ENCODE measurements at regions not wholly inside any gene's neighbourhood (a gene's known extent, or its start where the extent isn't known, plus 50 kb on each side); places are given as distances from the start of the nearest gene placed in this dataset.

DNA sequence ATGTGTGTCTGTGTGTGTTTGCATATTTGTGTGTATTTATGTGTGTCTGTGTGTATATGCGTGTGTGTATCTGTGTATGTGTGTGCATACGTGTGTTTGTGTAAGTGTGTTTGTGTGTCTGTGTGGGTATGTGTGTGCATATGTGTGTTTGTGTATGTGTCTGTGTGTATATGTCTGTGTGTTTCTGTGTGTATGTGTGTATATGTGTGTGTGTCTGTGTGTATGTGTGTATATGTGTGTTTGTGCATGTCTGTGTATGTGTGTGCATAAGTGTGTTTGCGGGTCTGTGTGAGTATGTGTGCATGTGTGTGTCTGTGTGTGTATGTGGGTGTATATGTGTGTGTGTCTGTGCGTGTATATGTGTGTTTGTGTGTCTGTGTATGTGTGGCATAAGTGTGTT, 1030.5 kb upstream of the TMEM132C start:
- no peak for DNase-seq

DNA sequence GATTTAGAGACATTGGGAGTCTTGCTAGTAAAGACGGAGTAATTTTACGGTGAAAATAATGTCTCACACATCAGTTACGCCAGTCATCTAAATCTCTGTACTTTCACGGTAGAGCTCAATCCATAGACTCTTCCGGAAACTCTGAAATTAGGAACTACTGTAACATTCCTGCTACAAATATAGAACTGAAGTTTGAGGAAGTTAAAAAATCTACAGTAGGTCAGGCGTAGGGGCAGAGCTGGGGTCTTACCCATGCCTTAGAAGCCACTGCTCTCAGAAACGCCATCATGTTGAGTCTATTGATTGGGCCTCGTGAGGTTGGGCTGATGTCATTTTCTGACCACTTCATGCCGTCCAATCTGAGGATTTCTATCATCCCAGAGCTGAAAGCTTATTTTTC, 1029.8 kb upstream of the TMEM132C start:
- no peak for DNase-seq

DNA sequence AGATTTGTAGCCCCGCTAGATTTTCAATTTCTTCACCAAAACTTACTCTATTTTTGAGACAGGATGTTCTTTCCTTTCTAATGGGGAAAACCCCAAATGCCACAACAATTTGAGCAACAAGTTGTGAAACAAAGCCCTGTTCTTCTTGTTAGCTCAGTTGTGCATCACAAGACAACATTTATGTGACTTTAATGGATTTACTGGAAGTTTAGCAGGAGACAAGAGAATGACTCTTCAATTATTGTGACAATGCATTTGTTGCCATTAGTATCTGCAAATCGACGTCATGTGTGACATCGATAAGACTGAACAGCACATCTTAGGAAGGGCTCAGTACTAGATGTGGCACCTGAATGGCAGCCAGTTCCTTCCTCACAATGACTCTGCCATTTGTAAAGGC, 1028.9 kb upstream of the TMEM132C start:
- DNase-seq: no peak

DNA sequence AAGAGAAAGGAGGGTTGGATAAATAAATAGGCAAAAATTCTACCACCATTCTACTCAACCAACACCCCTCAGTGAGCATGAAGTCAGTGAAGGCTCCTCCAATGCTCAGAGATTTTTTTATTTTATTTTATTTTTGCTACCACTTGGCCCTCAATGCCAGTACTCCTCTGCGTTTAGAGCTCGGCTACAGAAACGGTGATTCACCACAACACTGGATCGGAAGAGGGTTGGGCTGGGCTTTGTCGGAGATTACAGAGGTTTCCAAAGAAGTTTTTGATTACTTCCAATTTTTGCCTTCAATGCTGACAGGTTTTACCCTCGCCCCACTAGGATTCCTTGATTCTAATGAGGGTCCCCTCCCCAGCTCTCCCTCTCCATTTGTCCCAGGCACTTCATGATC, 1027.2 kb upstream of the TMEM132C start:
- DNase-seq: no peak

DNA sequence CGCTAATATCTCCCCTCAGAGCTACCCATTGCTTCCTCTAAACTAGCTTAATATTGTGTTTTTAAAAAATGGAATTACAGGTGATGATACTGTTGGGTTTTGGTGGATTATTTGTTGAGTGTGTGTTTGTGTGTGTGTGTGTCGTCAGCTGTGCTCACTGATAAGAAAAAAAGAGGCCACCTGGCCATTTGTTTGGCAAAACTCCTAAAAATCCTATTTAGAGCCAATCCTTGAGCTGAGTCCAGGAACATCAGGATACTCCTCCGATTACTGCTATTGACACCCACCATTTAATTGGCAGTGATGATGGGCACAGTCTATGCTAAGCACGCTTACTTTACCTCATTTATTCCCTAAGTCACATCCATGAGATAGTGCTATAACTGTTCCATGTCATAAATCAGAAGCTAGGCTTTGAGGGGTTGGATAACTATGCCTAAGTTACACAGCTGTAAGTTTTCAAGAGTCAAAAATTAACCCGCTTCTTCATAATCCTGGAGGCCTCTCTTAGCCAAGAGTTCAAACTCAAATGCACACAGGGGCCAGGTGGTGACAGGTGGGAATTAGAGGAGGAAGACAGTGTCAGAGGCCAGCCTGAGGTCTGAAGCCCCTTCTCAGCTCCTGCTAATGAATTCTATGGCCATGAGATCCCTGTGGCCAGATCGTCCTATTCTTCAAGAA, 1026.6 kb upstream of the TMEM132C start:
- DNase-seq: no peak

DNA sequence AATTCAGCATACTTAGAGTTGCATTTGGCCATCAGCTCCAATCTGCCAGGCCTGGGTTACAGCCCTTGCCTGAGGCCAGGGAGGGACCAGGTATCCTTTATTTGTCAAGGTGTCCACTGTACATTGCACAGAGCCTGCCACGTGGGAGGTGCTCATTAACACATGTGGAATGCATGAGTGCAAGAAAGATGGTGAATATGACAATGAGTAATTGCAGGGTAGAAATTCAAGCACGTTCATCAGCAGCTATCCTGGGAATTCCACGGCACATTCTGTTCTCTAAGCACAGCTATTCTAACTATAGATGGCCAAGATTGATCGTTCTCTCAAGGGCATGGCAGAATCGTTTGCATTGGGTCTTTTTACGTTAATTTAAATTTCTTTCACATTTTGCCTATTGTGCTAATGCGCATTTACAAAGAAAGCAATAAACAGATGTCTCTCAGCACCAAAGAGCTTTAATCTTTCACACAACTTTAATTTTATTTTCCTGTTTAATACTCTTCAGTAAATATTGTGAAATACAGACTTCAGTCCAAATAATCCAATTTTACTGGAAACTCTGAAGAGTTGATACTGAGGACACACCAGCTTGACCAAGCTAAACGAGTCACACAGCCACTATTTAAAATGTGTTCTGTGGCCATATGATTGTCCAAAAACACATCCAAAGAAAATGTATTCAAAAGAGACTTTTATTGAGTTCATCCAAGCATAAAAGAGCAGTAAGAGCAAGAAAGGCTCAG, 1025.7 kb upstream of the TMEM132C start:
- DNase-seq: no peak

DNA sequence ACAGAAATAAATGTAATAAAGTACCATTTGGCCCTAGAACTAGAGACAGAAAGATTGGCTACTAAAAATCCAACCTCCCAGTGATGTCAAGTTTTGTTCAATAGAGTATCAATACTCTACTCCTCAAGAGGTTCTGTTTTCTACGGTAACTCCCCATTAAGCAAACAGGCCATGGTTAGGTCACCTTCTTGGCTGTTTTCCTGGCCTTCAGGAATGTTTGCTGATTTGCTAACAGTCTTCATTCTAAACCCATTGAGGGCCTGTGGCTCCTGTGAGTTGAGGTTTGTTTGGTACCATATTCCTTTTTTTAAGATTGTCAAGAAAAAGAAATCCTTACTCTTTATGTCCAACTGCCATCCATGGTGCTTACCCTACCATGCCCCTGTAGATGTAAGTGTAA, 1022.0 kb upstream of the TMEM132C start:
- DNase-seq: no peak

DNA sequence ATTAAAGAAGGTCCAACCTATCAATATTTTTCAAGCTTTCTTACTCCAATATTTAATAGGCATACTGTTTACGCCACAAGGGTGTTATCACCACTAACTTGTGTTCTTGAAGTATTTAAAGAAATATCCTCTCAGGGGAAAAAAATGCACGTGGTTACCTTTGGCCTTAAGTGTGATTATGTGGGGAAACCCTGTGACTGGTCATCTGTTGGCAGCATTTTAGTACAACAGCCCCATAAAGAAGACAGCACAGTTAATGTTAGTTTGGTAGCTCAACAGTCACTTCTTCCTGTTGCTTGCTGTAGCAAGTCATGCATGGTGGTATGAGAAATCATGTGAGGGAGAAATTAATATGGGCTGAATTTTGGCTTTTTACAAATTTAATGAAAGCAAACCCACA, 1021.5 kb upstream of the TMEM132C start:
- no peak for DNase-seq

DNA sequence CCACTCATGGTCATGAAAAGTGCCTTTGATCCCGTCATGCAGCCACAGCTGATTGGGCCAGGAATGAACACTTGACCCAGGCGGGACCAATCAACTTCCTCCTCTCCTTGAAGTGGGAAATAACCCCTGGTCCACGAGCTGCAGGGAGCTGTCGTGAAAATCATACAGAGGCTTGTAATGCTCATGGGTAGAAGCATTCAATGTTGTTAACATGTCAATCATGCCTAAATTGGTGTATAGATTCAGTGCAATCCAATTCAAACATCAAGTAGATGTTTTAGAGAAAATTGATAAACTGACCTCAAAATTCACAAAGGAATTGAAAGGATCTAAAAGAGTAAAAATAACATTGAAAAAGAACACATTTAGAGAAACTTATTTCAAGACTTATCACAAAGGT, 1019.0 kb upstream of the TMEM132C start:
- no peak for DNase-seq

DNA sequence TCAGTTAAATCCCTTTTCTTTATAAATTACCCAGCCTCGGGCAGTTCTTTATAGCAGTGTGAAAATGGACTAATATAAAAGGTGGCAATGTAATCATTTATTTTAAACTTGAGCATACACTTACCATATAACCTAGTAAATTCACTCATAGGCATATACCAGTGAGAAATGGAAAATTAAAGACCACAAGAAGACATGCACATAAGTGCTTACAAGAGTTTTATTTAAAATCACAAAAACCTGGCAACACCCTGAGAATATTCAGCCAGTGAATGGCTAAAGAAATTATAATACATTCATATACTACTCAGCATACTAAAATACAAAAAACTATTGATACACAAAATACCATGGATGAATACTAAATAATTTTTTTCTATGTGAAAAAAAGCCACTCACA, 1017.5 kb upstream of the TMEM132C start:
- no peak for DNase-seq

DNA sequence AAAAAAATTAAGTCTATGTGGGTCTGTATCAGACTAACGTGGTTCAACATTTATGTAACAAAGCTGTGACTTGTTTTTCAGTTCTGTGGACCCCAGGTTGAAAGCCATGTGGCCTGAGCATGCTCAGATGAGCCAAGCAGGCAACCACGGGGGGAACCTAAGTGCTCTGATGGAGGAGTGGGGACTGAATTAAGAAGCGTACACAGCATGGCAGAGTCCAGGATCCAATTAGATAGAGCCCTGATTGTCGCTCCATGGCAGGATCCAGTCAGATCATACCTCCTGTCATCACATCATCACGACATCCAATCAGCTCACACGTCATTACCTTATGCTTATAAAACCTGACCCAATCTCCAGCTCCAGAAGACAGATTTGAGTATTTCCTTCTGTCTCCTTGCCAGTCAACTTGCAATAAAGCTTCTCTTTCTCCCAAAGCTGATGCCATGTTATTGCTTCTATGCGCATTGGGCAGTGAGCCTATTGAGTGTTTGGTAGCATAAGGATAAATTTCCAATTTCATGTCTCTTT, 1013.1 kb upstream of the TMEM132C start:
- no peak for DNase-seq

DNA sequence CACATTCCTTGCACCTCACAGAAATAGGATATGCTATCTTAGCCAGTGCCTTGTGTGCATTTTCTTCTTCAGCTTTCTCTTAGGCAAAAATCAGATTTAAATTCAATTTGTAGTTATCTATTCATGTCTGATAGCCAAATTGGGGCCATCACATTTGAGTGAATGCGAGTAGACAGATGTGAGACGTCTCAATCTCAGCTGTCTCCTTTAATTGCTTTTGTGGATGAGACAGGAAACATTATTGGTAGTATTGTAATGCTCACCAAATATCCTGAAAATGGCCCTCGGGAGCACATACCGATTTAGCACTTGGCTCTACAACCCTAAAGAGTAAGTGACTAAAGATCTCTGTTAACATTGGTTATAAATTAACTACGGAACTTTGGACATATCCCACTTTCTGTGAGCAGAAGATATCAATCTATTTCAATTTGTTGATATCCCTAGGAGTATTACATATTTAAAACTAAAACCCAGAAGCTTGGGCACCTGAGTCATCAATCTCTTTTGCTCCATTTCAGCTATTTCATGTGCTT, 1012.5 kb upstream of the TMEM132C start:
- DNase-seq: no peak

DNA sequence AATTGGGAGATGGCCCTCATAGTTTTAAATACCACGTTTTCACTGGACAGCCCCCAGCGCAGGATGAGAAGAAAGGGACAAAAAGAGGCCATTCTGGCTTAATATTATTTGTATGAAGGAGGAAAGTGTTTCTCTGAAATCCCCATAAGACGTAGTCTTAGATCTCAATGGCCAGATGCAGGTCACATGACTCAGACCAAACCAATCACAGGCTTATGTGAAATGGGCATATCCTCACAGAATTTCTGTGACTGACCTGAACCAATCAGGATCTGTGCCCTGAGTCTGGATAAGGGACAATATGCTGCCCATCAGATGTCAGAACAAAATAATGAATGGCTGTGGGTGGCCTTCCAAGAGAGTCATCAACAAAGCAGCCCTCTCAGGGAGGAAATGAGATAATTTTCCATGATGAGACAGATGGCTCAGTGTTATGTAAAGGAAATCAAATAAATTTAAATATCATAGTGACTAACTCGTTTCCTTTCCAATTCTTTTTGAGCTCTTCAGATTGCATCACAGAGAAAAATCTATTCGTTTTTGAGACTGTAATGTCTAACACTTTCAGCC, 1009.5 kb upstream of the TMEM132C start:
- DNase-seq: no peak

DNA sequence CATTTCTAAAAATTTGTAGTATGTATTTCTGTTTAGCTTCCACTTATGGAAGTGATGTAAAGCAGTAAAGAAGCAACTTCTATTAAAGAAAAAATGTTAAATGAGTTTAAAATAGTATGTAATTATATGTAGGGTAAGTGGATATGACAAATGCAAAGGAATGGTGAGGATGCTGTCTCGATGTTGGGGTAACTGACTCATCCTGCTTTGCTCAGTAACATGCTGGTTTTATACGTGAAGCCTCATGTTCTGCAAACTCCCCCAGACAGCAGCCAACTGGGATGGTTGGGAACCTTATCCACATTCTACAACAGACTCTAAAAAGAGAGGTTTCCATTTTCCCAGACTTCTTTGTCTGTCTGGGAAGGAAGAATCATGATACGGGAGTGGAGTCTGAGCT, 1006.4 kb upstream of the TMEM132C start:
- DNase-seq: no peak

DNA sequence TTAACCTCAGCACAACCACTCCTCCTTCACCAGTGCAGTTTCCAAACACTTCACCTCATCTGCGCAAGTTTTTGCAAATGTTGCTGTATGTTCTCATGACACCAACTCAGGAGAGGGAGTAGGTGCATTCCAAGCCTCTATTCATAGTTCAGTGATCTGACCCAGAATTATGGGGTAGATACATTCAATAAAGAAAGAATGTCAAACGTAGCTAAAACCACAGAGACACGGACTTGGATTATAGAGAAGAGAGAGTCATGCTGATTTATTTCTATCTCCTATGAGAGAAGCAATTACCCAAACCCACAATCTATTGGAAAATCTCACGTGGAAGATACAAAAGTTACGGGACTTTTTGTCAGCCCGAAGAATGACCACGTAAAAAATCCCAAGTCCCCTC, 1006.0 kb upstream of the TMEM132C start:
- no peak for DNase-seq

DNA sequence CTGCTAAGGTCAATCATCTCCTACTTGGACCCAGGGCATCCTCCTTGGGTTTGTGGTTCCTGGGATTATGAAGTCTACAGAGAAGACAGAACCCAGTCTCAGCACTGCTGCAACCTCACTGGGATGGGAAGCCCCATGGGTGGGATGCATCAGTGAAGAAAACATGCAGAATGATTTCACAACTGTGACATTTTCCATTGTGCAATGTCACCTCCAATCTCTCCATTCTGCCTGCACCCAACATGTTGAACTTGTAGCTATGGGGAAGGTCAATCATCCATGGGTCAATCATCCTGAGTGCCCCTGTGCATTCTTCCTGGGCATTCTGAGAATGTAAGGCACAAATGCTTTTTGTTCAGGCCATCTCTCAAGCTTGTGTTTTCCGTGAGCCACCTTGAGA, 1004.4 kb upstream of the TMEM132C start:
- no peak for DNase-seq

DNA sequence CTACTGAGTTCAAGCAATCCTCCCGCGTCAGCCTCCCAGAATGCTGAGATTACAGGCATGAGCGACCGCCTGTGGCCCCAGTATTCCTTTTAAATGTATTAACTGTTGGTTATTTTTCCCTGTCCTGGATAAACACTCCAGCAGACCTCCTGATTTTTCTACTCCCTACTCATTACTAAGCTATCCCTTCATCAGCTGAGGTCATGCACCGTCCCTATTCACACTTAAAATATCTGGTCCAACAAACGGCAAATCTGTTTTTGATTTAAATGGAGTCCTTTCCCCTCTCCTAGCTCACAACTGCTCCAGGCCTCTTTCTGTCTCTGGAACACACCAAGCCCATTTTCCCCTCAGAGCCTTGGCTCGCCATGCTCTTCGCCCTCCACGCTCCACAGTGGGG, 1003.3 kb upstream of the TMEM132C start:
- DNase-seq: no peak

DNA sequence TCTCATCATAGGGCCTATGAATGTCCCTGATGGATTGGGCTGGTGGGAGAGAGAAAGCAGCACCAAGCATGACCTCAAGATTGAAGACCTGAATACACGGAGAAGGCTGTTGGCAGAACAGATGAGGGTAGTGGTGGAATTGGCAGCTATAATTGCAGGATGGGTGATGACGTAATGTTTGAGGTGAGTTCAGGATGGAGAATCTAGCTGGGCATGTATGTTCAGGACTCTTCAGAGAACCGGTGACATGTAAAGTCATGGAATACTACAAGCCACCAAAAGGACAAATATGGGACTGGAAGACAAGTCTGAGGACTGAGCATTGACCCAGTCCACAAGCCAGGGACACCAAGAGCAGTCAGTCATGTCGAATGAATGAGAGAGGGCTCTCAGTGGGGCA, 999.8 kb upstream of the TMEM132C start:
- no peak for DNase-seq

DNA sequence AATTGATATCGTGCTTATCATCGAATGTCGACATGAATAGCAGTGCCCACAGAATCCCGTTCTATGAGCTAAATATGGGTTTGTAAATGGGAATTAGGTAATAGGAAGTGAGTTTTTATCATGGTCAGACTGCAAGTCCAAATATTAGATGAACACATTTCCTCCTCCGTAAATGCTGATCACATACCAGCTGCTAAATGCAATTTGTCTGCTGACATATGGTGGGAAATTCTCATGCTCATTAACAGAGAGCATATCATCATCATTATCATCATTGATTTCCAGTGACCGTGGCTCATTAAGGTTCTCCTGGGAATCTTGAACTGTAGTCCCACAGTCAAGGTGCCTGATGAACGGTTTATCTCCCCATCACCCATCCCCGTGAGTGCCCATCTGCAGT, 998.8 kb upstream of the TMEM132C start:
- DNase-seq: no peak

DNA sequence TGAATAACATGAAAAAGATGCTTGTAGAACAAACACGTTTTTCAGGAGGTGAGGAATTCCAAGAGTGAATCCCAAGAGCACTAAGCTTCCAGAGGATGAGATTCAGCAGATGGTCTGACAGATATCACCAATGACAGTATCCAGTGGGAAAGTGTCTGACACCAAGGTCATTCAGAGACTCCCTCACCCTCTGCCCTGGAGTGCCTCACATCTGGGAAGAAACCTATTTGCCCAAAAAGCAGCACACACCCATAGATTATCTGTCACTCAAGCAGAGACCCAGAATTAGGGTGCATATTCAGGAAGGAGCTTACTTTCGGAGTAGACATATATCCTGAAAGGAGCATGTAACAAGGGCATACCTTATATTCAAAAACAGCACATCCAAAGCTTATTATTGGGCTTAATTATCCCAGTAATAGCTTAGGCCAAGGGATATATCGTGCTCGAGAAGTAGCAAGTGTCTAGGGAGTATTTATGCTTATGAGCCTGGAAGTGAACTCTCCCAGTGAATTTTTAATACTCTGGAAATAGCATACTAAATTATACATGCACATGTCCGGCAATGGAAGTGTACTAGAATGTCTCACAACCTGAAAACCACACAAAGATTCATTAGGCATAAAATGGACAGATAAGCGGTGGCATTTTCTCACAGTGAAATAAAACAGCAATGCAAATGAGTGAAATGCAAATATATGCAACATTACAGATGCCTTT, 998.1 kb upstream of the TMEM132C start:
- DNase-seq: no peak

DNA sequence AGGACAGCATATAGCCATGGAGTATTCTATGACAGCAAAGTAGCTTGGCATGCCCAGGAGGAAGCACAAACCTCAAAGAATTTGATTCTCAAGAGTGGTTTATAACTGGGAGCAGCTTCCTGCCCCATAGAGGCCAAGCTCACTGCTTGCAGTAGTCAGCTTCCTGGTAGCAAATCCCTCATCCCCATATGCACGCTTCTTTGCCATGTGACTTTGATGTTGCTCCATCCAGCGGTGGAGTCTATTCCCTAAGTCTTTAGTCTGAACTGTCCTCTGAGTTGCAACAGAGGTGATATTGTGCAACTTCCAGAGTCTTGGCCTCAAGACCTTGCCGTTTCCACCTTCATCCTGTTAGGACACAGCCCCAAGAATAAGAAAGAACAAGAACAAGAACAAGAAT, 996.8 kb upstream of the TMEM132C start:
- DNase-seq: no peak

DNA sequence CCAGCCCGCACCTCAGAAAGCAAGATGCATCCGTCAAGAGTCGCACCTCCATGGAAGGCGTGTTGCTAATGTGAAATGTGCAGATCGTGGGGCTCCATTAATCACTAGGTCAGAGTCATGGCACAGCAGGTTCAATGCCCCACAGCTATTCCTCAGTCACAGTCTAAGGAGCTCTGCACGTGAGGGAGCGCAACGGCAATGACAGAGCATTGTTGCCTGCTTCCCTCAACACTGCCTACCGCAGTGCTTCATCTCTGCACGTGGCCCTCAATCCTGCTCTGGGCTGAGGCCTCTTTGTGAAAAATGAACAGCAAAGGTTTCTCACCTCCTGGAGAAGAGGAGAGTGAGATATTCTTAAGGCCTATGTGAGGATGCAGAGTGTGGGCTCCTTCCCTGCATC, 995.2 kb upstream of the TMEM132C start:
- peak; percentile 4 for DNase-seq

DNA sequence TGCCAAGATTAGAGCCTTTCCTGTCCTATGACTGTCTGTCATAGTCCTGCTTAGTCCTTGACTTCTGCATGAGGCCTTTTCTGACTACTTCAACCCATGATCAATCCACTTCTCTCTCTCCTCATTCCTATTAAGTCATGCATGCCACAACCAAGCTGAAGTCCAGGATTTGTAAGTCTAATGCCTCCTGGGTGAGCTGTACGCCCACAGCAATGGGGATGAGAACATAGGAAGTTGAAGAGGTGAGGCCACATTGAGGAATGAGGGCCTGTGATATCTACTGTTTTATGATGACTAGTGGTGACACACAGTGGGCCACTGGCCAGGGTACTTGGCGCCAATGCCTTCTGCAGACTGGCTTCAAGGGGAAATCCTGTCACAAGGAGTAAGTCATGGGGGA, 994.1 kb upstream of the TMEM132C start:
- DNase-seq: no peak

All from left kidney (tissue), 1 donor.